Tibial nerve (tissue), 4 donors: ENCODE measurements at regions not wholly inside any gene's neighbourhood (a gene's known extent, or its start where the extent isn't known, plus 50 kb on each side); places are given as distances from the start of the nearest gene placed in this dataset.

Experiments
- DNase-seq, 2 donors: peaks; one replicate each; pipeline ENCODE4 v3.0.0-alpha.2; 2019; ENCODE audit warnings: low spot score in 2 of 2
- H3K27ac ChIP-seq, 4 donors: fragments of 200-600 bp; sonication (generic) in 3 of 4; one replicate each; pipeline ENCODE4 v1.5.1; 2017 to 2019; ENCODE audit warnings: mild to moderate bottlenecking in 1 of 4
- H3K27me3 ChIP-seq, 2 donors: fragments of 200-600 bp; sonication (generic) in 1 of 2; one replicate each; pipeline versions ENCODE4 v1.5.1 to v1.6.0; 2017 to 2019
- H3K36me3 ChIP-seq, 3 donors: fragments of 200-600 bp; sonication (generic); one replicate each; pipeline ENCODE4 v1.5.1; 2018 to 2019
- H3K4me1 ChIP-seq, 4 donors: fragments of 200-600 bp; sonication (generic) in 3 of 4; one replicate each; pipeline ENCODE4 v1.5.1; 2017 to 2019
- H3K4me3 ChIP-seq, 4 donors: fragments of 200-600 bp; sonication (generic) in 3 of 4; one replicate each; pipeline ENCODE4 v1.5.1; 2017 to 2019; ENCODE audit warnings: mild to moderate bottlenecking in 1 of 4, moderate library complexity in 1 of 4
- H3K9me3 ChIP-seq, 4 donors: fragments of 200-600 bp; sonication (generic) in 3 of 4; one replicate each; pipeline ENCODE4 v1.5.1; 2017 to 2019
- CTCF ChIP-seq, 5 experiments: fragments of 200-600 bp in 3 of 5; fragments of 450-650 bp in 2 of 5; sonication (generic) in 3 of 5; IDR thresholded peaks; one replicate each; pipeline ENCODE4 v1.5.1; 2016 to 2019; ENCODE audit warnings: antibody characterized with exemption in 5 of 5, mild to moderate bottlenecking in 3 of 5, moderate library complexity in 2 of 5
- EP300 ChIP-seq, 2 donors: sonication (generic); formaldehyde crosslinking; IDR thresholded peaks; one replicate each; pipeline ENCODE4 v1.6.1; 2017; ENCODE audit warnings: antibody characterized with exemption in 2 of 2, mild to moderate bottlenecking in 1 of 2
- POLR2A ChIP-seq, 2 donors: fragments of 450-650 bp; IDR thresholded peaks; one replicate each; pipeline ENCODE4 v1.6.1; 2017; ENCODE audit warnings: antibody characterized with exemption in 2 of 2, mild to moderate bottlenecking in 2 of 2, moderate library complexity in 2 of 2
- WGBS, 2 donors: methylation state at CpG; one replicate each; pipeline ENCODE4 v1.1.5; 2018; 5-methylcytosine and 5-hydroxymethylcytosine counted together

GRCh38 chr3:55174747-55175146 is 246.9 kb upstream of the LRTM1 start:
- Histone ChIP-seq H3K27me3 (no peaks in the 10 kb centered on the region), H3K36me3 (no peaks in the 10 kb centered on the region)

GRCh38 chr3:55173504-55173903 is 245.6 kb upstream of the LRTM1 start:
- Histone ChIP-seq H3K4me3 (no peak overlapping the region), H3K27me3 (no peaks in the 10 kb centered on the region), H3K36me3 (no peaks in the 10 kb centered on the region), H3K27ac (no peak overlapping the region), H3K9me3 (peaks cover 0 to 7% (median 0%) of the 10 kb centered on the region in 4 donors), H3K4me1 (no peaks in the 10 kb centered on the region)
- no peak for TF ChIP-seq EP300 (IDR thresholded peaks at IDR 0.05)
- TF ChIP-seq CTCF (IDR thresholded peaks at IDR 0.05): no peak
- TF ChIP-seq POLR2A (IDR thresholded peaks at IDR 0.05): no peak
- no peak for DNase-seq
- 59 to 65% methylated on average over 1 of the region's 1 CpG for WGBS, 2 donors

More at GRCh38 chr3:55174747-55175146, 246.9 kb upstream of the LRTM1 start:
- no peaks in the 10 kb centered on the region for H3K4me1 ChIP-seq
- no peak overlapping the region for H3K27ac ChIP-seq
- WGBS, 2 donors: 79 to 85% methylated on average over 4 of the region's 4 CpGs
- peaks cover 0 to 7% (median 0%) of the 10 kb centered on the region in 4 donors for H3K9me3 ChIP-seq
- TF ChIP-seq POLR2A (IDR thresholded peaks at IDR 0.05): no peak
- no peak for TF ChIP-seq CTCF (IDR thresholded peaks at IDR 0.05)
- no peak for TF ChIP-seq EP300 (IDR thresholded peaks at IDR 0.05)
- H3K4me3 ChIP-seq: no peak overlapping the region
- DNase-seq: no peak

GRCh38 chr3:55172913-55173312 is 245.1 kb upstream of the LRTM1 start:
- Histone ChIP-seq H3K4me1 (no peaks in the 10 kb centered on the region), H3K36me3 (no peaks in the 10 kb centered on the region), H3K27me3 (no peaks in the 10 kb centered on the region), H3K9me3 (peaks cover 0 to 7% (median 0%) of the 10 kb centered on the region in 4 donors), H3K27ac (no peak overlapping the region), H3K4me3 (no peak overlapping the region)
- WGBS, 2 donors: 86 to 87% methylated on average over 4 of the region's 4 CpGs
- no peak for TF ChIP-seq CTCF (IDR thresholded peaks at IDR 0.05)
- TF ChIP-seq POLR2A (IDR thresholded peaks at IDR 0.05): no peak
- no peak for TF ChIP-seq EP300 (IDR thresholded peaks at IDR 0.05)
- no peak for DNase-seq

GRCh38 chr3:55170444-55170843 is 242.6 kb upstream of the LRTM1 start:
- no peak for DNase-seq
- Histone ChIP-seq H3K36me3 (no peaks in the 10 kb centered on the region), H3K9me3 (peaks cover 0 to 7% (median 0%) of the 10 kb centered on the region in 4 donors), H3K4me3 (no peak overlapping the region), H3K27ac (no peak overlapping the region), H3K27me3 (no peaks in the 10 kb centered on the region), H3K4me1 (peaks cover 0 to 14% (median 0%) of the 10 kb centered on the region in 4 donors)
- TF ChIP-seq EP300 (IDR thresholded peaks at IDR 0.05) (no peak), CTCF (IDR thresholded peaks at IDR 0.05) (no peak), POLR2A (IDR thresholded peaks at IDR 0.05) (no peak)
- WGBS, 2 donors: 76 to 86% methylated on average over 1 of the region's 1 CpG

GRCh38 chr3:55169608-55170072 is 241.8 kb upstream of the LRTM1 start:
- DNase-seq: no peak
- 36% methylated on average over 5 of the region's 5 CpGs for WGBS, 2 donors
- Histone ChIP-seq H3K4me1 (peaks cover 0 to 14% (median 0%) of the 10 kb centered on the region in 4 donors), H3K27me3 (no peaks in the 10 kb centered on the region), H3K36me3 (no peaks in the 10 kb centered on the region), H3K9me3 (peaks cover 0 to 7% (median 0%) of the 10 kb centered on the region in 4 donors), H3K27ac (no peak overlapping the region), H3K4me3 (no peak overlapping the region)
- TF ChIP-seq CTCF (IDR thresholded peaks at IDR 0.05) (no peak), EP300 (IDR thresholded peaks at IDR 0.05) (no peak), POLR2A (IDR thresholded peaks at IDR 0.05) (no peak)
